ENCODE measurements at regions not wholly inside any gene's neighbourhood (a gene's known extent, or its start where the extent isn't known, plus 50 kb on each side); places are given as distances from the start of the nearest gene placed in this dataset.
"Not testable (repeated sequence)": the region's sequence is repeated elsewhere in the genome, so short reads cannot be mapped to it uniquely, and the experiment has no call there.

GRCh38 chr4:56142088-56142487 lies 193.3 kb downstream of the CEP135 start:
- no peak for TF ChIP-seq CTCF (IDR thresholded peaks at IDR 0.05; ENCODE audit: low read depth, low read length)
- DNase-seq (ENCODE audit: extremely low read depth, low read depth), result no peak

DNA sequence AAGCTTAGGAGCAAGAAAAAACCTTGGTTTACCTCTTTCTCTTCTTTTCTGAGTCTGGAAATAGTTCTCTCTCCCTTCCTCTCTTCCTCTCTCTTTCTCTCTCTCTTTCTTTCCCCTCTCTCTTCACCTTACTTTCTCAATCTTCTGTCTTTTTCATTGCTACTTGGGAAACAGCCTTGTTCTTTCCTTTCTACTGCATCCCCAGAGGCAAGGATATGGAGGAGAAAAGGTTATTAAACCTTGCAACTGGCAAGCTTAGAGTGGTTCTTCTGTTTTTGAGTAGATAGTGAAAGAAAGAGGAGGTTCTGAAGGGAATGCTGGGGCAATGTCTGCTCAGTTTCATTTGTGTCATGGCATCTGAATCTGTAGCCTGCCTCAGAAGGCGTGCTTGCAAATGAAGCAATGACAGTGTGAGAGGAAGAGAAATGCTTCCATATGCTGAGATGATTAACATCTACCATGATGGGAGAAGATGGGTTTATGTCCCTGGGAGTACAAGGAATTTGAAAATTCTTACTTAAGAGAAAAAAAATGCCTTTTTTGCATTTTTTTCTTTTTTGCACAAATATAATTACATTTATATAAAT lies 190.6 kb downstream of the CEP135 start:
- DNase-seq (ENCODE audit: extremely low read depth, low read depth), result no peak
- TF ChIP-seq CTCF (IDR thresholded peaks at IDR 0.05; ENCODE audit: low read depth, low read length), result no peak

- DNase-seq (ENCODE audit: extremely low read depth, low read depth), result not testable (repeated sequence)
Observed at GRCh38 chr4:56134834-56135233, 186.1 kb downstream of the CEP135 start.

DNA sequence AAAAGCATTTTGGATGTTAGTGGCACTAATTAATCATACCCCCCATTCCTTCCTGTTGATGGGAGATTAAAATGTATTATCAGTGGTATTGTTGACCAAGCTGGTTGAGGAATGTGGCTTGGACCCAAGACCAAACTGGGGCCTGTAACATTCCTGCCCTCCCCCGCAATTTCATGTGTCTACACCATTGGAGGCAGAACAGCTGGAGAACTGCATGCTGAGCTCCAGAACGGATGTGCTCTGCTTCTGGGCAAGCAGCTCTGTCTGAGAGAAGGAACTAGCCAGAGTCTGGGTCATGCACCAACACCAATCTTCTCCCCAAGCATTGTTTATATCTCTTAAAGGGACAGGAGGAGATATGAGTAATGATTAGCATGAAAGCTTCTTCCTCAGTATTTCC lies 185.5 kb downstream of the CEP135 start:
- no peak for DNase-seq (ENCODE audit: extremely low read depth, low read depth)
- TF ChIP-seq CTCF (IDR thresholded peaks at IDR 0.05; ENCODE audit: low read depth, low read length), result no peak

GRCh38 chr4:56132835-56133234 lies 184.1 kb downstream of the CEP135 start:
- DNase-seq (ENCODE audit: extremely low read depth, low read depth), result no peak
- TF ChIP-seq CTCF (IDR thresholded peaks at IDR 0.05; ENCODE audit: low read depth, low read length), result no peak

GRCh38 chr4:56132188-56132587 lies 183.4 kb downstream of the CEP135 start:
- DNase-seq (ENCODE audit: extremely low read depth, low read depth), result not testable (repeated sequence)

- no peak for TF ChIP-seq CTCF (IDR thresholded peaks at IDR 0.05; ENCODE audit: low read depth, low read length)
- DNase-seq (ENCODE audit: extremely low read depth, low read depth), result no peak
Observed at GRCh38 chr4:56130606-56131155, 181.9 kb downstream of the CEP135 start.

GRCh38 chr4:56129431-56129861 lies 180.7 kb downstream of the CEP135 start:
- no peak for TF ChIP-seq CTCF (IDR thresholded peaks at IDR 0.05; ENCODE audit: low read depth, low read length)
- DNase-seq (ENCODE audit: extremely low read depth, low read depth), result no peak

Measured in AG09319 (cell line).